Activated T-helper 2 cell treated with anti-CD3 and anti-CD28 coated beads, Interferon-gamma antibody, Interleukin-2, Interleukin-4, amounts not matched to agents 10 μg/mL and 5 μg/mL and 100 μg/mL, durations not matched to agents 14 hours and 24 hours and 36 hours (primary cell): ENCODE measurements at regions not wholly inside any gene's neighbourhood (a gene's known extent, or its start where the extent isn't known, plus 50 kb on each side); places are given as distances from the start of the nearest gene placed in this dataset.
"Not testable (repeated sequence)": the region's sequence is repeated elsewhere in the genome, so short reads cannot be mapped to it uniquely, and the experiment has no call there.

Experiments used
- DNase-seq: peaks from one replicate; pipeline ENCODE4 v3.0.0; 2021; ENCODE audit warnings: low spot score
- H3K27ac Mint-ChIP-seq: one replicate; pipeline ENCODE4 v1.8.0; 2021; ENCODE audit warnings: mixed read lengths
- H3K27me3 Mint-ChIP-seq: one replicate; pipeline ENCODE4 v1.8.0; 2021; ENCODE audit warnings: low read depth, mixed read lengths
- H3K36me3 Mint-ChIP-seq: one replicate; pipeline ENCODE4 v1.8.0; 2021; ENCODE audit warnings: low read depth, mixed read lengths
- H3K4me1 Mint-ChIP-seq: one replicate; pipeline ENCODE4 v1.8.0; 2021; ENCODE audit warnings: low read depth, mixed read lengths
- H3K4me3 Mint-ChIP-seq: one replicate; pipeline ENCODE4 v1.8.0; 2021; ENCODE audit warnings: low read depth, mild to moderate bottlenecking, moderate library complexity, mixed read lengths
- H3K9me3 Mint-ChIP-seq: one replicate; pipeline ENCODE4 v1.8.0; 2021; ENCODE audit warnings: mixed read lengths
- intact Hi-C: fragments of 100-400 bp; cut with micrococcal nuclease; formaldehyde crosslinking; loops from one replicate; pipeline ENCODE4 v1.15.1; 2023

DNA sequence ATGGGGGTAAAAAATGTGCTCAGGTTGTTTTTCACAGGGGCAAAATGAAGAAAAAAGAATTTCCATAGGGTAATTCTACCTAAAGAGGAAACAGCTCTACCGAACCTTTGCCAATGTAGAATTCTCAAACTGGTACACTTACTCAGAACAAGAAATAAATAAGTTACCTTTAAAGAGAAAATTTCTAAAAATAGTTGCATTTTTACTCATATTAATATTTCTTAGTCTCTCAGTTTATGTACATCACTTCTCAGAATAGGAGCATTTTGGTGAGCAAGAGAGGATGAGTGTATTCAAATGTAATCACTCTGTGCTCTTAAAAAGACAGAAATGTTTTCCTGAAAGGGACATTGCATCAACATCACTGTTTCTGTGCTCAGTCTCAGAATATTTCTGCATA, 574.7 kb upstream of the SLC8A1 start:
- intact Hi-C loops = no loop called here
- no peak overlapping the region for H3K27ac Mint-ChIP-seq
- no peaks in the 10 kb centered on the region for H3K4me1 Mint-ChIP-seq
- no peaks in the 10 kb centered on the region for H3K36me3 Mint-ChIP-seq
- no peak for DNase-seq
- H3K4me3 Mint-ChIP-seq = no peak overlapping the region
- no peaks in the 10 kb centered on the region for H3K27me3 Mint-ChIP-seq
- no peaks in the 10 kb centered on the region for H3K9me3 Mint-ChIP-seq

DNA sequence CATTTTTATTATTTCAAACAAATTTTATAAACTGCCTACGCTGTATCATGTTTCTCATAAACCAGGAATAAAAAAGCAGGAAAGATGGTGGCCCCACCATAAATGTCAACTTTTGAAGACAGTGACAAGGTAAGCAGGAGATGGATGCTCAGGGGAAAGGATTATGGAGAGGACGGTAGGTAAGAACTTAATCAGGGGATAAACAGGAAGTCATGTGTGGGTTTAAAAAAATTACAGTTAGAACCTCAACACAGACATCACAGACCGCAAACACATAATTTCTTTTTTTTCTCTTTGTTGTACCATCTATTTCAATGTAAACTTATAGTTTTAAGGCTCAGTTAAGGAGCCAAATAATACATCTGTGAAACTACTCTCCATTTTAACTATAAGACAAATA, 575.2 kb upstream of the SLC8A1 start:
- Mint-ChIP-seq H3K27ac (no peak overlapping the region), H3K9me3 (no peaks in the 10 kb centered on the region), H3K4me3 (no peak overlapping the region), H3K36me3 (no peaks in the 10 kb centered on the region), H3K27me3 (no peaks in the 10 kb centered on the region), H3K4me1 (no peaks in the 10 kb centered on the region)
- intact Hi-C loops = no loop called here
- DNase-seq = no peak

DNA sequence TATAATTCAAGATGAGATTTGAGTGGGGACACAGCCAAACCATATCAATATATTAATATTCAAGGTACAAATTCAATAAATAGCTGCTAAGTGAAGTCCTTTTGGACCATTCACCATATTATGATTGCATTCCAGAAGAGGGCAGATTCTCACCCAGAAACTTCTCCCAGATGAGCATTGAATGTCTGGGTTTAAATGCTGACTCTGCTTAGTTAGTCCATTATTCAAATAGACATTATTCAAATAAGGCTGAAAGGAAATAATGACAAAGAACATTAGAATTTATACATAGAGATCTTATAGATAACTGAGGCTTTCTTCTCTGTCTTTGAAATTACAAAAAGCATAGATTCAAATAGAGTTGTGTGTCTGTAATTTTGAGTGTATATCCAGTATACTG, 579.4 kb upstream of the SLC8A1 start:
- intact Hi-C loops = no loop called here
- H3K27ac Mint-ChIP-seq = no peak overlapping the region
- H3K4me1 Mint-ChIP-seq = no peaks in the 10 kb centered on the region
- DNase-seq = no peak
- H3K36me3 Mint-ChIP-seq = no peaks in the 10 kb centered on the region
- H3K27me3 Mint-ChIP-seq = no peaks in the 10 kb centered on the region
- no peak overlapping the region for H3K4me3 Mint-ChIP-seq
- no peaks in the 10 kb centered on the region for H3K9me3 Mint-ChIP-seq

DNA sequence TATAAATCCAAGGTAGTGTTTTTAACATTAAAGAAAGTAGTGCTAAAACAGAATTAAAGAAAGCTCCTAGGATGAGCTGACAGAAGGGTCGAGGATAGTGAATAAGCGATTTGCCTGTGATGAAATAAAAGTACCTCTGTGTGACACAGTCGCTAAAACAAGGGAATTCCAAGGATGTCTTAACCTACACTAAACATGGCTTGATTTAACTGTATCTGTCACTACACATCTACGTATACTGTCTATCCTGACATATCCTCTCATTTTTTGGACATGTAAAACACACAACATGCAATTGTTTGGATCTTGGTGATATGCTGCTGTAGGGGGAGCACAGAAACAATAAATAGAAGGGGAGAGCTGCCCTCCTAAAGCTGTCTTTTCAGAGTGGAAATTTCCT, 580.8 kb upstream of the SLC8A1 start:
- Mint-ChIP-seq H3K4me3 (no peak overlapping the region), H3K27ac (no peak overlapping the region), H3K9me3 (no peaks in the 10 kb centered on the region), H3K27me3 (no peaks in the 10 kb centered on the region), H3K4me1 (no peaks in the 10 kb centered on the region), H3K36me3 (no peaks in the 10 kb centered on the region)
- intact Hi-C loops = no loop called here
- DNase-seq = no peak

DNA sequence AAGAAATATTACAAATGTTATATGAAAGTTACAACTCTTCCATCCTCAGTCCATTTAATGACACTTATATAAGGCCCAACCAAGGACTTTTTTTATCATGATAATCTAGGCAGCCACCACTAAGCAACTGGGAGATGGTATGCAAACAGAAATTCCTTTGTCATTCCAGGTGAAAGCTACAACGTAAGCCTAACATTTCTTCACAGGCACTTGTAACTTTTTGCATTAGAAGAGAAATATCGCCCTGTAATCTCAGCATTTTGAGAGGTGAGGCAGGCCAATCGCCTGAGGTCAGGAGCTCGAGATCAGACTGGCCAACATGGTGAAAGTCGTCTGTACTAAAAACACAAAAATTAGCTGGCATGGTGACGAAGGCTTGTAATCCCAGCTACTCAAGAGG, 581.2 kb upstream of the SLC8A1 start:
- DNase-seq = no peak
- Mint-ChIP-seq H3K27ac (no peak overlapping the region), H3K4me1 (no peaks in the 10 kb centered on the region), H3K9me3 (no peaks in the 10 kb centered on the region), H3K4me3 (no peak overlapping the region), H3K36me3 (no peaks in the 10 kb centered on the region), H3K27me3 (no peaks in the 10 kb centered on the region)
- intact Hi-C loops = no loop called here

DNA sequence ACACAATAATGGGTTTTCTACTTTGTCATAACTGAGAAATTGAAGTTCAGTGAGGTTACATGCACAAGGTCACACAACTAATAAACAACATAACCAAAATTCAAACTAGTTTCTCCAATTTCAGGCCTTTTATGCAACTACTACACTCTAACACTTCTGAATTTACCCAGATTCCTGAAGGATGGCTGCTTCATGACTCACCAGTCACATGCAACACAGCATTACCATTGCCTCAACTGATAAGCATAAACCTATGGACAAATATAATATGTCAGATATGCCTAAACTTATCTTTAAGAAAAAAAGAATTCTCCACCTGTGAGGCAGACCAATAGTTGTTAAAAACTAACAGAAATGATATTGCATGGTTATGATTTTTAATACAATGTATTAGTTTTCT, 586.5 kb upstream of the SLC8A1 start:
- Mint-ChIP-seq H3K4me3 (no peak overlapping the region), H3K27me3 (no peaks in the 10 kb centered on the region), H3K9me3 (no peaks in the 10 kb centered on the region), H3K36me3 (no peaks in the 10 kb centered on the region), H3K4me1 (no peaks in the 10 kb centered on the region), H3K27ac (no peak overlapping the region)
- DNase-seq = no peak
- intact Hi-C loops = no loop called here

DNA sequence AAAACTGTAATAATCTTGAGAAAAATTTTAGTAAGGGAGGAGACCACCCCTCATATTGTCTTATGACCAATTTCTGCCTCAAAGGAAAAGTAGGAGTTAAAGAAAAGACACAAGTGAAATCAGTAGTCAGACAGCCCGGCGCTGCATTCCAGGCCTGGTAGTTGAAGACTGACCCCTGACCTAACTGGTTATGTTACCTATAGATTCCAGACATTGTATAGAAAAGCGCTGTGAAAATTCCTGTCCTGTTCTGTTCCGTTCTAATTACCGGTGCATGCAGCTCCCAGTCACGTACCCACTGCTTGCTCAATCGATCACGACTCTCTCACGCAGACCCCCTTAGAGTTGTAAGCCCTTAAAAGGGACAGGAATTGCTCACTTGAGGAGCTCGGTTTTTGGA, 587.9 kb upstream of the SLC8A1 start:
- intact Hi-C loops, H3K27ac Mint-ChIP-seq, H3K9me3 Mint-ChIP-seq, H3K36me3 Mint-ChIP-seq, H3K27me3 Mint-ChIP-seq, H3K4me1 Mint-ChIP-seq, DNase-seq, H3K4me3 Mint-ChIP-seq: not testable (repeated sequence)

DNA sequence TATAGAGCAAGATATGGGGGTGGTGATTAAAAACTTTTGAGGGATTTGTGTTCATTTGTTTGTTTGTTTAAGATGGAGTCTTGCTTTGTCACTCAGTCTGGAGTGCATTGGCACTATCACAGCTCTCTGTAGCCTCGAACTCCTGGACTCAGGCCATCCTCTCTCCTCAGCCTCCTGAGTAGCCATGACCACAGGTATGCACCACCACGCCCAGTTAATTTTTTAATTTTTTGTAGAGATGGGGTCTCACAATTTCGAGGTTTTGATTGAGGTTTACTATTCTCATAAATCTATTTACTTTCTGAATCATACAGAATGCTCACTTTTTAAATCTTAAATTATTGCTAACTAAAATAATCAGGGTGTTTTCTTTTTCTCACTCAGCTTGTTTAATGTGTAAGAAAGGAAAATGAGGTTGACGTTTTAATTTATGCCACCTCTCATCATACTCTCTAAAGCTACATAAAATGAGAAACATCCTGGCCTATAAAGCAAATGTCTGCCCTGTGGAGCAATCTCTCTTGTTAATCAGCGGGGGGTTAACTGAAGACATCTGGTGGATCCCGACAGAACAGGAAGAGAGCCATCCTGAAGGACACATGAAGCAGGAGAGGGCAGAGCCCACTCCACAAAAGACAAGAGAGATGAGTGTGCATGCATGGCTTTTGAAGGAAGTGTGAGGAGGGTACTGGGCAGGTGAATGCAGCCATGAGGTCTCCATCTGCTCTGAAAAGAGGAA, 589.1 kb upstream of the SLC8A1 start:
- no peak for DNase-seq
- Mint-ChIP-seq H3K9me3 (peaks cover 3% of the 10 kb centered on the region), H3K27ac (no peak overlapping the region), H3K36me3 (no peaks in the 10 kb centered on the region), H3K4me3 (no peak overlapping the region), H3K27me3 (no peaks in the 10 kb centered on the region), H3K4me1 (no peaks in the 10 kb centered on the region)
- intact Hi-C loops = no loop called here

DNA sequence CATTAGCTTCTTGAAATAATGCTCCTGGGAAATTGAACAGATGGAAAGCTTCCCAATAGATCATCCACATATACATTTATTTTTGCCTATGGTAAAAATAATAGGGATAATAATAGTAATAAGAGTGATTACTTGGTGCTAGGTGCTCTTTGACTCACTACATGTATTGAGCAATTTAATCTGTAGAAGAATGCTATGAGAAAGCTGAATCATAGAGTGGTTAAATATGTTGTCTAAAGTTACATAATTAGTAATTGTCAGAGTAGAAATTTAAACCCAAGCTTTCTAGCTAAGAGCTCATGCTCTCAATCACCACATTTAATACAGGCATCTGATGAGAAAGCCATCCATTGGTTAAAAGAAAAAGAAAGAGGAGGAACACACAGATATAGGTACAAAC, 590.5 kb upstream of the SLC8A1 start:
- Mint-ChIP-seq H3K27me3 (no peaks in the 10 kb centered on the region), H3K9me3 (peaks cover 3% of the 10 kb centered on the region), H3K36me3 (no peaks in the 10 kb centered on the region), H3K4me1 (no peaks in the 10 kb centered on the region), H3K4me3 (no peak overlapping the region), H3K27ac (no peak overlapping the region)
- DNase-seq = no peak
- intact Hi-C loops = no loop called here

DNA sequence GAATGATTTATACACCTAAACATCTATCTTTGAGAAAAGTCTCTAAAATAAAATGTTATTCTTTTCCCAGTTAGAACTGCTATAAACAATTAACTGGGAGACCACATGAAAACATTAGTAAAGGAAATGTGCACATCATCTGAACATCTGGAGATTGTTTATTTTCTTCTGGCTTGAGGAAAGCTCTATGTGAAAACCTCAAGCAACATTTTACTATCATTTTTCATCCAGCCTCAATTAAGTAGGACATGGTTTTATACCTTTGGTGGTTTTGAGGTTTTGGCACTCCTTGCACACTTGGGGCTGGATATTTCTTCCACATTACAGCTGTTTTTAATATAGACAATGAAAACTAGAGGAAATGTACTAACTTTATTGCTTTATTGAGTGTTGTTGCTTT, 609.5 kb upstream of the SLC8A1 start:
- no peak overlapping the region for H3K27ac Mint-ChIP-seq
- no peaks in the 10 kb centered on the region for H3K4me1 Mint-ChIP-seq
- H3K27me3 Mint-ChIP-seq = no peaks in the 10 kb centered on the region
- intact Hi-C loops = no loop called here
- no peaks in the 10 kb centered on the region for H3K36me3 Mint-ChIP-seq
- no peak overlapping the region for H3K4me3 Mint-ChIP-seq
- DNase-seq = no peak
- peaks cover 6% of the 10 kb centered on the region for H3K9me3 Mint-ChIP-seq

DNA sequence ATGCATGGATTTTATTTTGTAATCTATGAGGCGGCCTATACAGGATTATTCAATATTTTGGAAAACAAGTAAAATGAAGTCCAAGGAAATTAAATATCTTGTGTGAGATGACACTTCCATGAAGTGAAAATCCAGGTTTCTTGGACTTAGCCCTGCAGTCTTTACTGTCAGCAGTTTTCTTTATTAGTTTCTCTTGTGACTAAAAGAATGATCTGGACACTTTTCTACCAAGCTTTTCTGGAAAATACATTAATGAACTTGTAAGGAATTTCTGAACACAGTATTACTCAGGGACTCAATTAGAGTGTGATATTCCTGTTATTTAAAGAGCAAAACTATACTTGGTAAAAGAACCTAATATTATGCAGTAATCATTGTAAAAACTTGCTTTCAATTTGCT, 610.4 kb upstream of the SLC8A1 start:
- H3K4me3 Mint-ChIP-seq = no peak overlapping the region
- peaks cover 3% of the 10 kb centered on the region for H3K9me3 Mint-ChIP-seq
- DNase-seq = no peak
- no peak overlapping the region for H3K27ac Mint-ChIP-seq
- intact Hi-C loops = no loop called here
- H3K36me3 Mint-ChIP-seq = no peaks in the 10 kb centered on the region
- H3K4me1 Mint-ChIP-seq = no peaks in the 10 kb centered on the region
- H3K27me3 Mint-ChIP-seq = no peaks in the 10 kb centered on the region

DNA sequence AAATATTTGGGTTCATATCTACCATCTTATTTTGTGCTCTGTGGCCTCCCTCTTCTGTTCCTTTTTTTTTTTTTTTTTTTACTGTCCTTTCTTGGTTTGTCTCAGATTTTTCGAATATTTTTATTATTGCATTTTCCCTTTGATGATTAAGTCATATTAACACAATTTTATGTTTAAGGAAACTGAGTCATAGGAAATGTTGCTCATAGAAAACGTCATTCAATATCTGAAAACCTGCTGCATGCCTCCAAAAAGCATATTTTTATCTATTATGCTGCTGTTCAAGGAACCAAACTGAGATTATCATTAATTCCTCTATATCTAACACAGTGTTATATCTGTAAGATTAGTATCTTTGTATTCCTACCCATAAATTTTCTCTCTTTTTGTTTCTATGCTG, 614.3 kb upstream of the SLC8A1 start:
- H3K9me3 Mint-ChIP-seq = no peaks in the 10 kb centered on the region
- intact Hi-C loops = no loop called here
- no peaks in the 10 kb centered on the region for H3K36me3 Mint-ChIP-seq
- H3K27ac Mint-ChIP-seq = no peak overlapping the region
- no peak overlapping the region for H3K4me3 Mint-ChIP-seq
- no peak for DNase-seq
- H3K27me3 Mint-ChIP-seq = no peaks in the 10 kb centered on the region
- no peaks in the 10 kb centered on the region for H3K4me1 Mint-ChIP-seq

DNA sequence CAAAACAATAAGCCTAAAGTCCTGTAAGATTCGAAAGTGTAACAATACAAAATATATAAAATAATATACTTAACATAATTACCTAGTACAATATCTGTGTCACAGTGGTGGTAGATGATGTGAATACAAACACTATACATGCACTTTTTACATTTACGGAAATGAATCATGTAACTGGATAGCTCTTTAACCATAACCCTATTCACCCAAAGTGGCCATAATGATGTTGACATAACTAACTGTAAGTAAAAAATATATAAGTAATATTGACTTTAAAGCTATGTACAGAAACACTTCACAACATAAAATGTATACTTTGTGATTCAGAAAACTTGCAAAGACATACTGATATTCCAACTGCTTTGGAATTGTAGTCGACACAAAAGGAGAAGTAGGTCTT, 616.9 kb upstream of the SLC8A1 start:
- no peak overlapping the region for H3K27ac Mint-ChIP-seq
- no peak for DNase-seq
- H3K27me3 Mint-ChIP-seq = no peaks in the 10 kb centered on the region
- no peak overlapping the region for H3K4me3 Mint-ChIP-seq
- H3K9me3 Mint-ChIP-seq = no peaks in the 10 kb centered on the region
- H3K4me1 Mint-ChIP-seq = no peaks in the 10 kb centered on the region
- no peaks in the 10 kb centered on the region for H3K36me3 Mint-ChIP-seq
- intact Hi-C loops = no loop called here

DNA sequence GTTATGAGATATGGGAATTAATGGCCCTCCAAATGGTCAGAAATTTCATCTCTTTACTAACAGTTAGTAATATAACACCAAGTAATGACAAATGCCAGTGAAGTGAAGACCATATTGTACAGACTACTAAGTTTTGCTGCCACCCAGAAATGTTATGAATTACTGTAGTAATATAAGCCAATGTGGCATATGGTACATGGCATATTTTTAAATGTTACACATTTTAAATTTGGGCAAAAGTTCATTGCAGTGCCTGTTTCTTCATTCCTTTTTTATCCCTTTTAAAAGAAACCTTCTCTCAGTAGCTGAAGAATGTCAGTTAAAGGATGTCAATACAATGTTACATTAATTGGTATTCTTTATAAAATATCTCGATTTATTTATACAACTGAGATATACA, 626.5 kb upstream of the SLC8A1 start:
- Mint-ChIP-seq H3K9me3 (peaks cover 2% of the 10 kb centered on the region), H3K4me1 (no peaks in the 10 kb centered on the region), H3K36me3 (no peaks in the 10 kb centered on the region), H3K27ac (no peak overlapping the region), H3K4me3 (no peak overlapping the region), H3K27me3 (no peaks in the 10 kb centered on the region)
- intact Hi-C loops = no loop called here
- no peak for DNase-seq
